GM23248 (cell line): ENCODE measurements at regions not wholly inside any gene's neighbourhood (a gene's known extent, or its start where the extent isn't known, plus 50 kb on each side); places are given as distances from the start of the nearest gene placed in this dataset.

Source experiments
- DNase-seq: peaks from one replicate; pipeline ENCODE4 v3.0.0-alpha.2; 2015
- H2AFZ ChIP-seq: fragments of 200-600 bp; sonication (generic); 2 replicates; pipeline ENCODE4 v1.6.1; 2016; ENCODE audit warnings: antibody characterized with exemption
- H3F3A ChIP-seq: fragments of 200-600 bp; sonication (generic); 2 replicates; pipeline ENCODE4 v1.6.1; 2016; ENCODE audit warnings: mild to moderate bottlenecking, antibody characterized with exemption, mixed run types; ENCODE audit not compliant: insufficient read depth
- H3K27ac ChIP-seq: fragments of 200-600 bp; sonication (generic); 2 replicates; pipeline ENCODE4 v1.5.1; 2016; ENCODE audit warnings: mild to moderate bottlenecking
- H3K27me3 ChIP-seq: fragments of 200-600 bp; sonication (generic); replicated peaks from 2 replicates; pipeline ENCODE4 v1.6.1; 2016; ENCODE audit warnings: mild to moderate bottlenecking; ENCODE audit not compliant: insufficient read depth
- H3K36me3 ChIP-seq: fragments of 200-600 bp; sonication (generic); 2 replicates; pipeline ENCODE4 v1.6.1; 2016; ENCODE audit warnings: low read depth, mild to moderate bottlenecking
- H3K4me1 ChIP-seq: fragments of 200-600 bp; sonication (generic); 2 replicates; pipeline ENCODE4 v1.6.1; 2016; ENCODE audit warnings: mild to moderate bottlenecking; ENCODE audit not compliant: insufficient read depth
- H3K4me2 ChIP-seq: fragments of 200-600 bp; sonication (generic); one replicate; pipeline ENCODE4 v1.6.1; 2016; ENCODE audit warnings: mild to moderate bottlenecking; ENCODE audit not compliant: unreplicated experiment
- H3K4me3 ChIP-seq: fragments of 200-600 bp; sonication (generic); 2 replicates; pipeline ENCODE4 v1.5.1; 2016; ENCODE audit warnings: mild to moderate bottlenecking
- H3K79me2 ChIP-seq: fragments of 200-600 bp; sonication (generic); 2 replicates; pipeline ENCODE4 v1.6.1; 2016; ENCODE audit warnings: mild to moderate bottlenecking; ENCODE audit not compliant: insufficient read depth
- H3K9ac ChIP-seq: fragments of 200-600 bp; sonication (generic); 2 replicates; pipeline ENCODE4 v1.6.1; 2016; ENCODE audit warnings: mild to moderate bottlenecking
- H3K9me2 ChIP-seq: fragments of 200-600 bp; sonication (generic); 2 replicates; pipeline ENCODE4 v1.6.1; 2016; ENCODE audit warnings: mixed run types, mild to moderate bottlenecking, moderate library complexity; ENCODE audit not compliant: insufficient read depth
- H3K9me3 ChIP-seq: fragments of 200-600 bp; sonication (generic); one replicate; pipeline ENCODE4 v1.6.1; 2017; ENCODE audit warnings: low read depth
- H4K20me1 ChIP-seq: fragments of 200-600 bp; sonication (generic); 2 replicates; pipeline ENCODE4 v1.6.0; 2016; ENCODE audit not compliant: insufficient read depth
- EZH2 ChIP-seq: fragments of 200-600 bp; sonication (generic); IDR thresholded peaks from 2 replicates; pipeline ENCODE4 v1.6.1; 2018; ENCODE audit warnings: antibody characterized with exemption, mild to moderate bottlenecking; ENCODE audit not compliant: insufficient read depth, poor library complexity, severe bottlenecking
- EZH2phosphoT487 ChIP-seq: fragments of 200-600 bp; sonication (generic); IDR thresholded peaks from 2 replicates; pipeline ENCODE4 v1.6.1; 2018; ENCODE audit warnings: antibody characterized with exemption, moderate library complexity, mild to moderate bottlenecking, low read depth; ENCODE audit not compliant: insufficient read depth
- WGBS, 2 experiments: methylation state at CpG; one replicate each; pipeline ENCODE4 v1.1.6; 2015 to 2017; ENCODE audit warnings: low lambda C conversion rate in 2 of 2, low coverage in 1 of 2; ENCODE audit errors: missing lambda C conversion rate in 2 of 2; 5-methylcytosine and 5-hydroxymethylcytosine counted together
- in situ Hi-C: fragments of 300-500 bp; cut with MboI; formaldehyde crosslinking; loops from 2 replicates; pipeline ENCODE4 v1.15.0; 2020

DNA sequence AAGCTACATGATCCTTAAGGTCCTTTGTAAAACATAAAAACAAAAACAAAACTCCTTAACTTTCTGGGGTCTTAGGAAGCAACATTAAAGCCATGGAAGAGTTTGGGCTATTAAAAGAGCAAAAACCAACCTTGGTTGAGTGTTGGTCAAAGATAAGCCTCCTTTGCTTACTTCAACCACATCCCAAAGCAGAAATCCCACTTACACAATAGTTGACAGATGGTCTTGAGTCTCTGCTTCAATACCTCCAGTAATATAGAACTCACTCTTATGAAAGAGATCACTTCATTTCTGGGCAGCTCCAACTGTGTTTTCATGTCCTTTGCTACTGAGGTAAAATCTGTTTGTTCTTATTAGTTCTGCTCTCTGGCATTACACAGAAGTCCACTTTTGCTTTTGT is 125.8 kb downstream of the SLC38A4 start:
- Histone ChIP-seq H4K20me1 (no peaks in the 10 kb centered on the region), H3K4me2 (no peak overlapping the region), H3F3A (peaks cover 9% of the 10 kb centered on the region; the same call in 1 of the 2 replicates), H3K4me1 (peaks cover 16% of the 10 kb centered on the region; the same call in 1 of the 2 replicates), H3K9me2 (0 out of 2 replicates have a peak, but pooled peaks cover 3% of the 10 kb centered on the region), H3K79me2 (no peaks in the 10 kb centered on the region), H3K36me3 (no peaks in the 10 kb centered on the region), H3K27me3 (no peaks in the 10 kb centered on the region), H3K27ac (no peak overlapping the region), H3K9me3 (no peaks in the 10 kb centered on the region), H2AFZ (no peak overlapping the region), H3K4me3 (no peak overlapping the region), H3K9ac (no peak overlapping the region)
- no peak for DNase-seq
- no peak for TF ChIP-seq EZH2phosphoT487
- TF ChIP-seq EZH2, result no peak
- in situ Hi-C loops, result no loop called here

DNA sequence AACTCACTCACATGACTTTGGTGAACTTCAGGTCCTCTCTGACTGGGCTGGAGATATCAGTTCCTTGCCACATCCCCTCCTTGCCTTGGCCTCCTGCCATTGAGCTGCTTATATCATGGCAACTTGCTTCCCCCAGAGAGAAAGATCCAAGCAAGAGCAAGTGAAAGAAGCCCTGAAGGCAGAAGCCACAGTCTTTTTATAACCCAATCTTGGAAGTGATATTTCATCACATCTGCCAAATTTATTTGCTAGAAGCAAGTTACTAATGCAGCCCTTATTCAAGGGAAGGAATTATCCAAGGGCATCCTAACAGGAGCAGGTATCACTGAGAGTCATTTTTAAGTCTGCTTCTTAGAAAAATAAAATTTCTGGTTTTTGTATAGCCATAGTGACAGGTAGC is 127.8 kb downstream of the SLC38A4 start:
- Histone ChIP-seq H3F3A (no peaks in the 10 kb centered on the region; the same call in 1 of the 2 replicates), H3K9me3 (no peaks in the 10 kb centered on the region), H3K27ac (no peak overlapping the region), H3K4me3 (no peak overlapping the region), H3K9me2 (0 out of 2 replicates have a peak, but pooled peaks cover 3% of the 10 kb centered on the region), H2AFZ (no peak overlapping the region), H3K9ac (no peak overlapping the region), H3K79me2 (no peaks in the 10 kb centered on the region), H4K20me1 (no peaks in the 10 kb centered on the region), H3K4me1 (peaks cover 11% of the 10 kb centered on the region; the same call in 1 of the 2 replicates), H3K27me3 (no peaks in the 10 kb centered on the region), H3K36me3 (no peaks in the 10 kb centered on the region), H3K4me2 (no peak overlapping the region)
- in situ Hi-C loops, result no loop called here
- DNase-seq, result no peak
- TF ChIP-seq EZH2 (no peak), EZH2phosphoT487 (no peak)

DNA sequence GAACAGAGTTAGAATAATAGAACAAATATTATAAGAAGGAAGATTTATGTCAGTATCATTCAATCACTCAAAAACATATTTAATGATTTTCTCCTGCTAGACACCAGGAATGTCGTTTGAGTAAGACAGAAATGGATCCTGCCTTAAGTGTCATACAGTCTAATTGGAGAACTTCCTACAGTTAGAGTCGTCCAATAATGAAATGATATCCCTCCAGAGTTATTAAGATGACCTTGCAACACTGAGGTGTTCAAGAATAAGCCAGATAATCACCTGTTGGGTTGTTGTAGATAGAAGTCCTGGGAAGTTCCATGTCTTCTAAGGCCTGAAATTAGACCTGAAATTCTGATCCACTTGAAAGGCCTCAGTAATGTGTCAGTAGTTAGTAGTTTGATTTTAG is 132.3 kb downstream of the SLC38A4 start:
- Histone ChIP-seq H3K27me3 (no peaks in the 10 kb centered on the region), H3K9me3 (no peaks in the 10 kb centered on the region), H4K20me1 (no peaks in the 10 kb centered on the region), H3K79me2 (no peaks in the 10 kb centered on the region), H3K27ac (no peak overlapping the region), H3K4me3 (no peak overlapping the region), H3K4me1 (no peaks in the 10 kb centered on the region), H3K4me2 (no peak overlapping the region), H3K9ac (no peak overlapping the region), H3K36me3 (no peaks in the 10 kb centered on the region), H2AFZ (no peak overlapping the region), H3K9me2 (no peaks in the 10 kb centered on the region), H3F3A (no peaks in the 10 kb centered on the region)
- TF ChIP-seq EZH2phosphoT487 (no peak), EZH2 (no peak)
- in situ Hi-C loops, result no loop called here
- no peak for DNase-seq
- WGBS, 2 experiments, result 42 to 50% methylated on average over 2 of the region's 2 CpGs

GRCh38 chr12:46693034-46693433 is 132.8 kb downstream of the SLC38A4 start:
- Histone ChIP-seq H3K4me1 (no peaks in the 10 kb centered on the region), H3K9me2 (no peaks in the 10 kb centered on the region), H3K36me3 (no peaks in the 10 kb centered on the region), H3K9ac (no peak overlapping the region), H3K4me3 (no peak overlapping the region), H3K79me2 (no peaks in the 10 kb centered on the region), H3K4me2 (no peak overlapping the region), H3F3A (no peaks in the 10 kb centered on the region), H3K27ac (no peak overlapping the region), H3K27me3 (no peaks in the 10 kb centered on the region), H2AFZ (no peak overlapping the region), H4K20me1 (no peaks in the 10 kb centered on the region), H3K9me3 (no peaks in the 10 kb centered on the region)
- DNase-seq, result no peak
- no peak for TF ChIP-seq EZH2phosphoT487
- TF ChIP-seq EZH2, result no peak
- 45 to 57% methylated on average over 4 of the region's 4 CpGs for WGBS, 2 experiments
- in situ Hi-C loops, result no loop called here

GRCh38 chr12:46692606-46693005 is 133.2 kb downstream of the SLC38A4 start:
- in situ Hi-C loops, result no loop called here
- no peak overlapping the region for H2AFZ ChIP-seq
- WGBS, 2 experiments, result 79 to 87% methylated on average over 3 of the region's 3 CpGs

More at GRCh38 chr12:46692606-46693005, 133.2 kb downstream of the SLC38A4 start:
- TF ChIP-seq EZH2 (no peak), EZH2phosphoT487 (no peak)
- H3K4me3 ChIP-seq, result no peak overlapping the region
- no peaks in the 10 kb centered on the region for H4K20me1 ChIP-seq
- no peak overlapping the region for H3K9ac ChIP-seq
- H3K79me2 ChIP-seq, result no peaks in the 10 kb centered on the region
- no peak overlapping the region for H3K27ac ChIP-seq
- no peaks in the 10 kb centered on the region for H3K4me1 ChIP-seq
- no peaks in the 10 kb centered on the region for H3F3A ChIP-seq
- DNase-seq, result no peak
- H3K27me3 ChIP-seq, result no peaks in the 10 kb centered on the region
- no peak overlapping the region for H3K4me2 ChIP-seq
- H3K9me3 ChIP-seq, result no peaks in the 10 kb centered on the region
- no peaks in the 10 kb centered on the region for H3K36me3 ChIP-seq
- no peaks in the 10 kb centered on the region for H3K9me2 ChIP-seq
